Loucy (cell line): ENCODE measurements at regions not wholly inside any gene's neighbourhood (a gene's known extent, or its start where the extent isn't known, plus 50 kb on each side); places are given as distances from the start of the nearest gene placed in this dataset.

ENCODE experiments used
- H2AFZ ChIP-seq: fragments of 200-600 bp; sonication (generic); 2 replicates; pipeline ENCODE4 v1.6.0; 2016; ENCODE audit warnings: antibody characterized with exemption, mild to moderate bottlenecking, low read length, moderate library complexity
- H3F3A ChIP-seq: fragments of 200-600 bp; 2 replicates; pipeline ENCODE4 v1.6.0; 2016; ENCODE audit warnings: antibody characterized with exemption, low read depth, mild to moderate bottlenecking
- H3K27me3 ChIP-seq: fragments of 200-600 bp; sonication (generic); 2 replicates; pipeline ENCODE4 v1.6.1; 2014; ENCODE audit warnings: low read length, mild to moderate bottlenecking; ENCODE audit not compliant: insufficient read depth, poor library complexity, severe bottlenecking
- H3K36me3 ChIP-seq: fragments of 200-600 bp; sonication (generic); 2 replicates; pipeline ENCODE4 v1.6.1; 2016; ENCODE audit warnings: low read length; ENCODE audit not compliant: insufficient read depth
- H3K4me1 ChIP-seq: fragments of 200-600 bp; sonication (generic); 2 replicates; pipeline ENCODE4 v1.5.1; 2014; ENCODE audit warnings: low read length, mild to moderate bottlenecking; ENCODE audit not compliant: insufficient read depth, poor library complexity, severe bottlenecking
- H3K4me2 ChIP-seq: fragments of 200-600 bp; sonication (generic); 2 replicates; pipeline ENCODE4 v1.6.0; 2014; ENCODE audit warnings: antibody characterized with exemption, low read length, low read depth, mild to moderate bottlenecking; ENCODE audit not compliant: poor library complexity, severe bottlenecking
- H3K4me3 ChIP-seq: fragments of 200-600 bp; sonication (generic); 2 replicates; pipeline ENCODE4 v1.5.1; 2014; ENCODE audit warnings: low read length, mild to moderate bottlenecking, mixed read lengths; ENCODE audit not compliant: poor library complexity, severe bottlenecking
- H3K79me2 ChIP-seq: fragments of 200-600 bp; sonication (generic); 2 replicates; pipeline ENCODE4 v1.6.1; 2014; ENCODE audit warnings: low read length; ENCODE audit not compliant: insufficient read depth
- H3K9ac ChIP-seq: fragments of 200-600 bp; sonication (generic); 2 replicates; pipeline ENCODE4 v1.6.0; 2014; ENCODE audit warnings: mild to moderate bottlenecking, low read depth, low read length, moderate library complexity; ENCODE audit not compliant: poor library complexity, severe bottlenecking
- H3K9me2 ChIP-seq: fragments of 200-600 bp; sonication (generic); replicated peaks from 2 replicates; pipeline ENCODE4 v1.6.1; 2016; ENCODE audit warnings: low read depth, low read length, mixed read lengths
- H3K9me3 ChIP-seq: fragments of 200-600 bp; sonication (generic); 2 replicates; pipeline ENCODE4 v1.6.1; 2014; ENCODE audit warnings: mild to moderate bottlenecking, antibody characterized with exemption, low read length, low read depth; ENCODE audit not compliant: insufficient read depth
- H4K20me1 ChIP-seq: fragments of 200-600 bp; sonication (generic); 2 replicates; pipeline ENCODE4 v1.6.0; 2014; ENCODE audit warnings: antibody characterized with exemption, low read length, mild to moderate bottlenecking; ENCODE audit not compliant: insufficient read depth, poor library complexity, severe bottlenecking
- CTCF ChIP-seq: fragments of 200-600 bp; sonication (generic); conservative IDR thresholded peaks from 2 replicates; pipeline ENCODE4 v1.5.1; 2014; ENCODE audit warnings: mild to moderate bottlenecking, antibody characterized with exemption, low read length
- EZH2phosphoT487 ChIP-seq: fragments of 200-600 bp; IDR thresholded peaks from 2 replicates; pipeline ENCODE4 v1.6.1; 2018; ENCODE audit warnings: antibody characterized with exemption, mild to moderate bottlenecking, moderate library complexity, borderline replicate concordance

GRCh38 chr6:6772751-6773150 is 184.2 kb downstream of the LY86 start:
- Histone ChIP-seq H2AFZ (no peak overlapping the region), H3F3A (no peaks in the 10 kb centered on the region), H3K9me2 (no peaks in the 10 kb centered on the region), H3K9ac (no peak overlapping the region), H3K4me2 (no peak overlapping the region), H3K27me3 (no peaks in the 10 kb centered on the region), H3K36me3 (no peaks in the 10 kb centered on the region), H3K79me2 (no peaks in the 10 kb centered on the region), H3K4me3 (no peak overlapping the region), H4K20me1 (no peaks in the 10 kb centered on the region), H3K4me1 (no peaks in the 10 kb centered on the region), H3K9me3 (no peaks in the 10 kb centered on the region)
- TF ChIP-seq CTCF (no peak), EZH2phosphoT487 (no peak)

- H4K20me1 ChIP-seq: no peaks in the 10 kb centered on the region
- no peaks in the 10 kb centered on the region for H3K36me3 ChIP-seq
- H3K79me2 ChIP-seq: no peaks in the 10 kb centered on the region
- no peaks in the 10 kb centered on the region for H3K4me1 ChIP-seq
- no peak overlapping the region for H2AFZ ChIP-seq
- no peaks in the 10 kb centered on the region for H3K9me2 ChIP-seq
- TF ChIP-seq CTCF: no peak
- no peak for TF ChIP-seq EZH2phosphoT487
- H3K4me3 ChIP-seq: no peak overlapping the region
- no peak overlapping the region for H3K9ac ChIP-seq
- H3K4me2 ChIP-seq: no peak overlapping the region
- H3K9me3 ChIP-seq: no peaks in the 10 kb centered on the region
- no peaks in the 10 kb centered on the region for H3K27me3 ChIP-seq
- H3F3A ChIP-seq: no peaks in the 10 kb centered on the region
Measured at GRCh38 chr6:6775074-6775473, 186.6 kb downstream of the LY86 start.

GRCh38 chr6:6780231-6780630 is 191.7 kb downstream of the LY86 start:
- Histone ChIP-seq H3K4me2 (no peak overlapping the region), H3K36me3 (no peaks in the 10 kb centered on the region), H3K9me3 (no peaks in the 10 kb centered on the region), H3K79me2 (no peaks in the 10 kb centered on the region), H4K20me1 (no peaks in the 10 kb centered on the region), H3K9ac (no peak overlapping the region), H2AFZ (no peak overlapping the region), H3K4me3 (no peak overlapping the region), H3K4me1 (no peaks in the 10 kb centered on the region), H3K27me3 (no peaks in the 10 kb centered on the region), H3K9me2 (no peaks in the 10 kb centered on the region), H3F3A (no peaks in the 10 kb centered on the region)
- no peak for TF ChIP-seq EZH2phosphoT487
- TF ChIP-seq CTCF: no peak
